LoVo (cell line): ENCODE measurements at regions not wholly inside any gene's neighbourhood (a gene's known extent, or its start where the extent isn't known, plus 50 kb on each side); places are given as distances from the start of the nearest gene placed in this dataset.

Experiments used
- DNase-seq: peaks from one replicate; pipeline ENCODE4 v3.0.0-alpha.2; 2016; ENCODE audit warnings: low spot score

DNA sequence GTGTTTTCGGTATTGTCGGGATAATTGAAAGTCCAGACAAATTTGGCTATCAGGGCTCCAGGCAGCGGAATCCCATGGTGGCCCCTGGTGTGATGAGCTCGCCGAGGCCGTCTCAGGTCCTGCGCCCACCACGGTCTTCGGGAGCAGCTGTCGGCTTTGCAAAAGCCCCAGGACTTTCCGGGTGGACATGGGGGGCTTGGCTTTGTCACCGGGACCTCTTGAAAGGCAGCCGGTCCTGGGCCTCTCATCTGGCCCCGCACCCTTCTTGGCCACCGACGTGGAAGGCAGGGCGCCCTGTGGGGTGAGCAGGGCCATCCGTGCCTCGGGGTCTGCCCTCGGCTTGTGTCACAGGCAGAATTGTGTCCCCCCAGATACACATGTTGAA, 87.1 kb upstream of the ACTRT2 start:
- DNase-seq, result no peak

DNA sequence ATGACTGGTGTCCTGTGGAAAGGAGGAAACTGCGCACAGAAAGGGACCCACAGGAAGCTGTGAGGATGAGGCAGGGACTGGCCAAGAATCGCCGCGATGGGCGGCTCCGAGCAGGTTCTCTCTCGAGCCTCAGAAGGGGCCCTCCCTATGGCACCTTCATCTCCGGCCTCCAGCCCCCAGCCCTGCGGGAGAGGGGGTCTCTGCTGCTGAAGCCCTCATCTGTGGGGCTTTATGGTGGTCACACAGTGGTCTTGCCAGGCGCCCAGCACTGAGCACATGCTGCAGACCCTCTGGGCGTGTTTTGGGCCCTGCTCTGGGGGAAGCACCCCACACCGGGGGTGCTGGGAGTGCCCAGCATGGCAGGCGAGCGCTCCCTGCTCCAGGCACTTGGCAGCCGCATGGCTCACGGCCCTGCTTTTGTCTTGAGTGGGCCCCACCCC, 86.6 kb upstream of the ACTRT2 start:
- no peak for DNase-seq

DNA sequence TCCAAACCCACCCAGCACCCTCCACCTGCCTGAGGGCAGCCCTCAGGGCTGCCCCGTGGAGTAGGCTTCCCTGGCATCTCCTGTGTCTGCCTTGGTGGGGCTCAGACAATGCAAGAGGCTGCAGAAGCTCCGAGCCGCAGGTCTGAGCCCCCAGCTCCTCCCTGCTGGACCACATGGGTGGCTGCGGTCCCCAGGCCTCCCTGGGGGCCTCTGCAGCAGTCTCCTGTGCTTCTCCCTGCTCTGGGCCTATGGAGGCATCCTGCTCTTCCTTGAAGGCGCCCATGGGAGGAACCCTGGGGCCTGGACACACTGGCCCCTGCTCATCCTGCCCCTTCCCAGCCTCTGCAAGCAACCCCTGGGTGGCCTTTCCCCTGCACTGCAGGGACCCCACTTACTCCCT, 86.1 kb upstream of the ACTRT2 start:
- DNase-seq, result no peak

DNA sequence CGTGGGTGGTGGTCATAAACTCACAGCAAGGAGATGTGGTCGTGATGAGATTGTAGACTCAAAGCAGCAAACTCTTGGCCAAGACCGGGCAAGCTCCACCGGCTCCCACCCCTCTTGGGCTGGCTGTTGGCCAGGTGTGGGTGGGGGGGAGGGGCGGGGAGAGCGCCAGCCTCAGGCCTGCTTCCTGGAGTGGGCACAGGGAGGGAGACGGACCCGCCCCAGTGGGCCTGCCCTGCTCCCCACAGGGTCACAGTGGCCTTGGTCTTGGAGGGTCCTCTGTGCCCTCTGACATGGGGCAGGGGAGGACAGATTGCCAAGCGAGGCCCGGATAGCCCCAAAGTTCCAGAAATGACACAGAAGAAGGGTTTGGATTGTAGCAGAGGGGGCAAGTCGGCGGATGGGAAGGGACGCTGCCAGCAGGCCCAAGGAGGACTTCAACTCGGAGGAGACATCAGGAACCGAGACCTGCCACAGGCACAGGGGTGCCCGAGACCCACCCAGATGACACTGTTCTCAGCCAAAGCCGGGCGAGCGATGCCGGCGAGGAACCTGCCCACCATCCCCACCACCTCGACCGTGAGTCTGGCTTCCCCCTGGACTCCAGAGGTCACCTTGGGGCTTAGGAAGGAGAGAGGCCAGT, 85.4 kb upstream of the ACTRT2 start:
- DNase-seq, result no peak

DNA sequence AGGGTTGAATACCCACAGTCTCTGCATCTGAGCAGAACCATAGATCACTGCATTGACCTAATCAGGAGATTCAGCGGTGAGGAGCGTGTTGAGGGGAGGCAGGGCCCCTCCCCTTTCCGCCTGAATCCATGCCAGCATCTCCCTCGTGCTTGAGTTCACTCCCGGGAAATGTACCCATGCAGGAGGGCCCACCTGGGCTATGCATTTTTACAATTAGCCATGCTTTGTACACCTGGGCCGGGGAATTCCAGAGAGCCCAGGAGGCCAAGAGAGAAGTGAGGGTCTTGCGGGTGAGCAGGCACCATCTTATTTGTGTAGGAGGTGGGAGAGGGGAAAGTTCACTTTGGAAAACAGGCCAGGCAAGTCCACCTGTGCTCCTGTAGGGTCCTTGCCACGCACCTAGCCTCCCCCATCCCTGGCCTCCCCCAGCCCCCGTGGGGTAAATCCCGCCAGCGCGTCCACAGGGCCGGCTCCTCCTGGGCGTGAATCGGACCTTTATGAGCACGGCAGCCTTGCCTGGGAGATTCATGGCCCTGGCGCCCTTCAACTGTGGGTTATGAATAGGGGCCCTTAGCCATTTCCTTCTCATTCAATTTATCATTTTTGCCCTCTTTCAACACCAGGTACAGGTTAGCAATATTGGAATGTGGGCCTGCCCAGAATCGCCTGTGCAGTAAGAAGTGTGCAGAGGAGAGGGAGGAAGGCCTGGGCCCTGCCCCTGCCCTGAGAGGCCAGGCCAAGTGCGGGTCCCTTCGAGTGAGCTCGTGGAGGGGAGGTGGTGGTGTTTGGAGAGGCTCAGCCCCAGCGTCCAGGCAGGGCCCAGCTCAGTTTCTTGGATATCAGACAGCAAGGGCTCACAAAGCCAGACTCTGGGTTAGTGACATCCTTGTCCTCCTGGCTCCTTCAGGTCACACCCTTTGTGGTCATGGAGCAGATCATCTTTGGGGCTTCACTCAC, 84.4 kb upstream of the ACTRT2 start:
- no peak for DNase-seq

DNA sequence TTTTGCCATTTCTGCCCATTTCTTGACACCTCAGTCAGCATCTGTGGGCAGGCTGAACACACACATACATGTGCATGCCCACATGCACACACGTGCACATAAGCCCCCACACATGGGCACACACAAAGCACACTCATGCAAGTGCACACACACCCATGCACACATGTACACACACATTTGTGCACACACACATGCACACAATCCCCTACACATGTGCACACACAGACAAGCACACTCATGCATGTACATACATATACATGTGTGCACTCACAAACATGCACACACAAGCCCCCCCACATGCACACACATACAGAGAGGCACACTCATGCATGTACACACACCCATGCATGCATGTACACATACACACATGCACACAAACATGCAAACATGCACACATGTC, 83.5 kb upstream of the ACTRT2 start:
- DNase-seq, result no peak

- DNase-seq, result no peak
Measured at GRCh38 chr1:2939041-2939552, 82.2 kb upstream of the ACTRT2 start.

DNA sequence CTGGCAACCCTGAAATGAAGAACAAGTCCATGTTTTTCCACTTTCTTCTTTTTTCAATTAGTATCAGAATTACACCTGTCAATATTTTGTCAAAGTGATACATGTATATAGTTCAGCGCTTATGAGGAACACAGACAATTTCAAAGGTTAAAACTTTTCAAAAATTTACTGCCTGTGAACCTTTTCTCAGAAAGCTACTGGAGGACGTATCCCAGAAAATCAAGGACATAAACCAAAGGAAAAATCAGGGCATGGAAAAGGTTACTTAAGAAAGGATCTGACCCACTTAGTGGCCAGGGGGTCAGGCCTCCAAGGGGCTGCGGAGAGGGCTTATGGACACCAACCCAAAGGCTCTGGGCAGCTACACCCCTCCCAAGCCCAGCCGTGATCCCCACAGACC, 81.1 kb upstream of the ACTRT2 start:
- no peak for DNase-seq

- DNase-seq, result no peak
Measured at GRCh38 chr1:2941040-2941439, 80.2 kb upstream of the ACTRT2 start.

GRCh38 chr1:2941907-2942306, 79.4 kb upstream of the ACTRT2 start:
- DNase-seq, result no peak

DNA sequence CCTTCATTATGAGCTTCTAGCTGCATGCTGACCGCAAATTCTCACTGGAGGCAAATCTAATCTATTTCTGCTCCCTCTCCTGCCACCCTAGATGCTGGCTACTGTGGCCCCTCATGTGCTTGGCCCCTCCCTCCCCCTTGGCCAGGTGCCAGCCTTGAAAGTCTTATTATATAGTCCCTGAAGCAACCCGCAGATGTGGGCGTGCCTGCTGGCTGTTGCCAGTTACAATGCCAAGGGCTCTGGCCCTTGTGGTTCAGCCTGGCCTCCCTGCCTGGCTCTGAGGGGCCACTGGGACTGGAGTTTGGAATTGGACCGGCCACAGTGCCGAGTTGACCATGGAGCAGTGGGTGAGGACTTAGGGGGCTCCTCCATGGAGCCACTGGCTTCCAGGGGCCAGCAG, 78.9 kb upstream of the ACTRT2 start:
- DNase-seq, result no peak

- no peak for DNase-seq
Measured at GRCh38 chr1:2943686-2944260, 77.5 kb upstream of the ACTRT2 start.

DNA sequence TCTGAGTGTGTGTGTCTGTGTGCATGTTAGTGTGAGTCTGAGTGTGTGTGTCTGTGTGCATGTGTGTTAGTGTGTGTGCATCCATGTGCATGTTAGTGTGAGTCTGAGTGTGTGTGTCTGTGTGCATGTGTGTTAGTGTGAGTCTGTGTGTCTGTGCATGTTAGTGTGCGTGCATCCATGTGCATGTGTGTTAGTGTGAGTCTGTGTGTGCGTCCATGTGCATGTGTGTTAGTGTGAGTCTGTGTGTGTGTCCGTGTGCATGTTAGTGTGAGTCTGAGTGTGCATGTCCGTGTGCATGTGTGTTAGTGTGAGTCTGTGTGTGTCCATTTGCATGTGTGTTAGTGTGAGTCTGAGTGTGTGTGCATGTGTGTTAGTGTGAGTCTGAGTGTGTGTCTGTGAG, 76.6 kb upstream of the ACTRT2 start:
- DNase-seq, result no peak

GRCh38 chr1:2945821-2946231, 75.4 kb upstream of the ACTRT2 start:
- DNase-seq, result no peak

- DNase-seq, result no peak
Measured at GRCh38 chr1:2946291-2946690, 75.0 kb upstream of the ACTRT2 start.

- no peak for DNase-seq
Measured at GRCh38 chr1:2946999-2947690, 74.1 kb upstream of the ACTRT2 start.

GRCh38 chr1:2948001-2948750, 73.1 kb upstream of the ACTRT2 start:
- DNase-seq, result no peak

DNA sequence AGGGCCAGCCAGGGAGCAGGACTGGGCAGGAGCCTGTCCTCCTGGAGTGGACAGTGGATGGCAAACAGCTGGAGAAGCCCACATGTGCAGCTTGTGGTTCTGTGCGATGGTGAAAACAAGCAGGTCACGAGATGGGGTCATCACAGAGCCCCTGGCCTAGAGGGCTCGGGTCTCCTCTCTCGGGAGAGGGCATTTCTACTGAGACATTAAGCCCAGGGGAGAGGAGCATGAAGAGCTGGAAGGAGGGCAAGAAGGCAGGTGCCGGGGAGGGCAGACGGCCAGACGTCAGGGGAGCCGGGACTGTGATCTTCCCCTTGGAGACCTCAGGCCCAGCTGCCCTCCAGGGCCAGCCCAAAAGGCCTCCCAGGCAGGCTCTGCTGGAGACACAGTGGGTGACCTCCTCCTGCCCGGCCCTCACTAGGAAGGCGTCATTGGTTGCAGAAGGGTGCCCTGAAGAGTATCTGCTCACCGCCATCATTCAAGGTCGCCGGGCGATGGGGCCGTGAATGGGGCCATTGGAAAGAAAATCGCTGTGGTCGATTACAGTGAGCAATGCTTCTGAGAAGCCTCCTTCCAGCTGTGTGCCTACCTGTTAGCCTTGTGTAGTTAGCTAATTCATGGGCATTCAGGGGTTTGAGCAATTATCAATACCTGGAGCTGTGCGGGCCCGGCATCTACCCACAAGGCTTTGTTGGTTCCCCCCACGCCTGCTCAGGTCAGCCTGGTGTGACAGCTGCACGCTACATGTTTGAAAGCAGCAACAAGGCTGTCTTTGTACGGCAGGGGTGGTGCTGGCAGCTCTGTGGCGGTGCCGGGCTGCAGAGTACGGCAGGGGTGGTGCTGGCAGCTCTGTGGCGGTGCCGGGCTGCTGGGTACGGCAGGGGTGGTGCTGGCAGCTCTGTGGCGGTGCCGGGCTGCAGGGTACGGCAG, 72.3 kb upstream of the ACTRT2 start:
- DNase-seq, result no peak

- no peak for DNase-seq
Measured at GRCh38 chr1:2949966-2950925, 71.0 kb upstream of the ACTRT2 start.
